ENCODE measurements at regions not wholly inside any gene's neighbourhood (a gene's known extent, or its start where the extent isn't known, plus 50 kb on each side); places are given as distances from the start of the nearest gene placed in this dataset.
"Not testable (repeated sequence)": the region's sequence is repeated elsewhere in the genome, so short reads cannot be mapped to it uniquely, and the experiment has no call there.

GRCh38 chr12:127170226-127171180 lies 1096.5 kb upstream of the TMEM132C start:
- no peak for DNase-seq
- intact Hi-C loops (cut with micrococcal nuclease): no loop called here
- Mint-ChIP-seq H3K9me3 (peaks cover 12% of the 10 kb centered on the region), H3K4me1 (peaks cover 1% of the 10 kb centered on the region), H3K27ac (no peak overlapping the region), H3K4me3 (no peak overlapping the region), H3K27me3 (peaks cover 9% of the 10 kb centered on the region), H3K36me3 (ENCODE audit: low read depth) (no peaks in the 10 kb centered on the region)
- POLR2A ChIA-PET: no interaction called here
- CTCF ChIA-PET: no interaction called here
- no peak for TF ChIP-seq CTCF (IDR thresholded peaks at IDR 0.05)
- no peak for ATAC-seq (ENCODE audit: low read depth)

GRCh38 chr12:127172861-127173260 lies 1094.1 kb upstream of the TMEM132C start:
- CTCF ChIA-PET: no interaction called here
- Mint-ChIP-seq H3K9me3 (peaks cover 17% of the 10 kb centered on the region), H3K27ac (no peak overlapping the region), H3K36me3 (ENCODE audit: low read depth) (no peaks in the 10 kb centered on the region), H3K4me3 (no peak overlapping the region), H3K4me1 (no peaks in the 10 kb centered on the region), H3K27me3 (peaks cover 3% of the 10 kb centered on the region)
- ATAC-seq (ENCODE audit: low read depth): no peak
- no peak for TF ChIP-seq CTCF (IDR thresholded peaks at IDR 0.05)
- POLR2A ChIA-PET: no interaction called here
- intact Hi-C loops (cut with micrococcal nuclease): no loop called here
- DNase-seq: no peak

- POLR2A ChIA-PET; H3K36me3 Mint-ChIP-seq (ENCODE audit: low read depth); intact Hi-C loops (cut with micrococcal nuclease); DNase-seq; H3K27me3 Mint-ChIP-seq; H3K4me3 Mint-ChIP-seq; ATAC-seq (ENCODE audit: low read depth); CTCF ChIA-PET; H3K27ac Mint-ChIP-seq; H3K4me1 Mint-ChIP-seq: not testable (repeated sequence)
- H3K9me3 Mint-ChIP-seq: peaks cover 17% of the 10 kb centered on the region
Measured at GRCh38 chr12:127173971-127174370, 1093.0 kb upstream of the TMEM132C start.

- no peak for TF ChIP-seq CTCF (IDR thresholded peaks at IDR 0.05)
- Mint-ChIP-seq H3K4me3 (no peak overlapping the region), H3K27me3 (no peaks in the 10 kb centered on the region), H3K36me3 (ENCODE audit: low read depth) (no peaks in the 10 kb centered on the region), H3K9me3 (peaks cover 17% of the 10 kb centered on the region), H3K27ac (no peak overlapping the region), H3K4me1 (no peaks in the 10 kb centered on the region)
- ATAC-seq (ENCODE audit: low read depth): no peak
- ChIA-PET POLR2A (no interaction called here), CTCF (no interaction called here)
- no peak for DNase-seq
- intact Hi-C loops (cut with micrococcal nuclease): no loop called here
Measured at GRCh38 chr12:127174881-127175280, 1092.1 kb upstream of the TMEM132C start.

GRCh38 chr12:127175361-127175760 lies 1091.6 kb upstream of the TMEM132C start:
- Mint-ChIP-seq H3K27me3 (no peaks in the 10 kb centered on the region), H3K4me1 (no peaks in the 10 kb centered on the region), H3K36me3 (ENCODE audit: low read depth) (no peaks in the 10 kb centered on the region), H3K4me3 (no peak overlapping the region), H3K27ac (no peak overlapping the region), H3K9me3 (peaks cover 17% of the 10 kb centered on the region)
- TF ChIP-seq CTCF (IDR thresholded peaks at IDR 0.05): no peak
- CTCF ChIA-PET: no interaction called here
- POLR2A ChIA-PET: no interaction called here
- ATAC-seq (ENCODE audit: low read depth) (no peak), DNase-seq (no peak)
- intact Hi-C loops (cut with micrococcal nuclease): no loop called here

All from activated B cell treated with CpG ODN at 0.5 μM for 24 hours (primary cell).